Transverse colon (tissue), 4 donors: ENCODE measurements at regions not wholly inside any gene's neighbourhood (a gene's known extent, or its start where the extent isn't known, plus 50 kb on each side); places are given as distances from the start of the nearest gene placed in this dataset.

Source experiments
- DNase-seq: peaks from one replicate; pipeline ENCODE4 v3.0.0-alpha.2; 2019
- H3K27ac ChIP-seq, 4 donors: fragments of 200-600 bp; sonication (generic); 2 replicates each; pipeline ENCODE4 v1.5.1; 2016 to 2018; ENCODE audit warnings: inconsistent platforms in 4 of 4
- H3K27me3 ChIP-seq: fragments of 200-600 bp; sonication (generic); 2 replicates; pipeline ENCODE4 v1.5.1; 2017; ENCODE audit warnings: inconsistent platforms
- H3K36me3 ChIP-seq, 4 donors: fragments of 200-600 bp; sonication (generic); 2 replicates each; pipeline ENCODE4 v1.5.1; 2017 to 2019; ENCODE audit warnings: inconsistent platforms in 4 of 4
- H3K4me1 ChIP-seq, 4 donors: fragments of 200-600 bp; sonication (generic); 2 replicates each; pipeline ENCODE4 v1.5.1; 2017 to 2020; ENCODE audit warnings: inconsistent platforms in 4 of 4
- H3K4me3 ChIP-seq, 4 donors: fragments of 200-600 bp; sonication (generic); 1 replicate in 1 of 4; 2 replicates in 3 of 4; pipeline versions ENCODE4 v1.5.1 to v1.6.1; 2017 to 2019; ENCODE audit warnings: inconsistent platforms in 4 of 4
- H3K9me3 ChIP-seq, 2 donors: fragments of 200-600 bp; sonication (generic); 2 replicates each; pipeline ENCODE4 v1.5.1; 2017 to 2019; ENCODE audit warnings: inconsistent platforms in 2 of 2
- CTCF ChIP-seq, 5 experiments: fragments of 200-600 bp in 3 of 5; fragments of 450-650 bp in 2 of 5; sonication (generic) in 3 of 5; IDR thresholded peaks; 1 replicate in 2 of 5; 2 replicates in 3 of 5; pipeline ENCODE4 v1.5.1; 2016 to 2017; ENCODE audit warnings: antibody characterized with exemption in 5 of 5, inconsistent platforms in 3 of 5, mild to moderate bottlenecking in 2 of 5, moderate library complexity in 1 of 5
- EP300 ChIP-seq: sonication (generic); formaldehyde crosslinking; IDR thresholded peaks from one replicate; pipeline ENCODE4 v1.6.1; 2017; ENCODE audit warnings: antibody characterized with exemption, low read depth
- POLR2A ChIP-seq: fragments of 450-650 bp; IDR thresholded peaks from one replicate; pipeline ENCODE4 v1.6.1; 2016; ENCODE audit warnings: antibody characterized with exemption, mild to moderate bottlenecking, moderate library complexity
- POLR2AphosphoS5 ChIP-seq, 3 donors: sonication (generic); formaldehyde crosslinking; IDR thresholded peaks; one replicate each; pipeline ENCODE4 v1.6.1; 2016; ENCODE audit warnings: antibody characterized with exemption in 3 of 3
- WGBS, 2 donors: methylation state at CpG; one replicate each; pipeline ENCODE4 v1.1.5; 2018; ENCODE audit warnings: low coverage in 1 of 2; 5-methylcytosine and 5-hydroxymethylcytosine counted together
- in situ Hi-C, 4 donors: fragments of 200-750 bp; cut with MboI; loops; one replicate each; pipeline versions ENCODE4 v1.15.0 to v1.15.1; 2017; ENCODE audit warnings: low sequenced_read_pairs in 3 of 4, low pct_ligation_motif_present in 1 of 4, low pct_unique_long_range_greater_than_20kb in 1 of 4
- intact Hi-C: fragments of 100-400 bp; cut with DNase I; formaldehyde crosslinking; loops from one replicate; pipeline ENCODE4 v1.15.1; 2023; ENCODE audit warnings: low total_unique reads

DNA sequence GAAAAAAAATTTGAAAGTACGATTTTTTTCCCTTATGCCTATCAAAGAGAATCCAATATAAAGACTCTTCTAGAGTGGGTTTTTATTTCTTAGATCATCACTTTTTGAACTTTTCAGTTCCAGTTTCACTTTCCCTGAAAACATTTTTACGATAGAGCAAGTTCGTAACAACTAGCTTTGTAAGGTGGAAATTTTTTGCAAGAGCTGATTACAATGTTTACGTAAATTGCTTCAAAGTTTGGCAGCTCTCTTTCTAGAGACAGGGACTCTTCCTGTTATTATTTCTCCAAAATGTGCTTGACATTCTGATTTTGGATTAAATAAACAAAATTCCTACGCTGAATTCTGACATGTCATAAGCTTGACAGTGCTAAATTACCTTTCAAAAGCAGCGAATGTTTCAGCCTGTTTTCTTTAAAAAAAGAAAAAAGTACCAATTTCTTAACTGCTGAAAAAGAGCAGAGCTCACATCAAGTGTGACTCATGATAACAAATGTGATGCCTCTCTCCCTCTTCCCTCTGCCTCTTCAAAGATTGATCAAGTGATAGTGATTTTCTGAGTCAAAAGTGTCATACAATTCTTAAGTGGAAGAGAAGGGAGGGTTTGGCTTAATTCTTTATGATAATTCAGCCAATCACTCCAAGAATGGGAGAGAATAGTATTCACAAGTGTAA, 175.2 kb downstream of the KCNJ2 start:
- Histone ChIP-seq H3K9me3 (no peaks in the 10 kb centered on the region), H3K36me3 (no peaks in the 10 kb centered on the region), H3K27me3 (no peaks in the 10 kb centered on the region), H3K27ac (peak overlapping the region in 3 of 4 donors; percentile 7 to 57 (median 43)), H3K4me1 (peaks cover 0 to 13% (median 8%) of the 10 kb centered on the region in 4 donors), H3K4me3 (peak overlapping the region in 2 of 4 donors; percentile 21 to 40)
- in situ Hi-C loops, result no loop called here
- intact Hi-C loops, result no loop called here
- TF ChIP-seq EP300 (no peak), POLR2AphosphoS5 (IDR thresholded peaks at IDR 0.05) (no peak), CTCF (IDR thresholded peaks at IDR 0.05) (no peak), POLR2A (no peak)
- DNase-seq, result no peak
- 3 to 6% methylated on average over 6 of the region's 6 CpGs for WGBS, 2 donors

DNA sequence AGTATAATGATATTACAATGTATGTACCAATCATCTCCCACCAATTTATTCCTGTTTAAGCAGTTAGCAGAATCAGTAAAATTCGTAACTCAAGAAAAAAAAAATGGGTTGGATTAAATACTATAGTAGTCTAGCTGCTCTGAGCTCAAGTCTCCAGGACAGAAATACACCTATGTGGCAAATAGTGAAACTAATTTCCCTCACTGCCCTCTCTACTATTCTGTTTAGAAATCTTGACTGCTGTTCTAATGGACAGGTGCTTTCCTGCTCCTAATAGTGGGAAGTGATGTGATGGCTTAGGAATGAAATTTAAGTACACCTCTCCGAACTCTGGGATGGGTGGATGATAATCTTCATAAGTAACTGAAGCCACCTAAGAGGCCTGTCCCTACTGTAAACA, 175.7 kb downstream of the KCNJ2 start:
- Histone ChIP-seq H3K4me3 (no peak overlapping the region), H3K4me1 (peaks cover 0 to 13% (median 8%) of the 10 kb centered on the region in 4 donors), H3K27ac (no peak overlapping the region), H3K36me3 (no peaks in the 10 kb centered on the region), H3K9me3 (no peaks in the 10 kb centered on the region), H3K27me3 (no peaks in the 10 kb centered on the region)
- TF ChIP-seq EP300 (no peak), POLR2AphosphoS5 (IDR thresholded peaks at IDR 0.05) (no peak), POLR2A (no peak), CTCF (IDR thresholded peaks at IDR 0.05) (no peak)
- 53 to 60% methylated on average over 2 of the region's 2 CpGs for WGBS, 2 donors
- no peak for DNase-seq
- in situ Hi-C loops, result no loop called here
- intact Hi-C loops, result no loop called here

GRCh38 chr17:70352834-70353233, 183.5 kb downstream of the KCNJ2 start:
- WGBS, 2 donors, result 81 to 86% methylated on average over 3 of the region's 3 CpGs
- no peak overlapping the region for H3K27ac ChIP-seq
- intact Hi-C loops, result no loop called here
- no peaks in the 10 kb centered on the region for H3K36me3 ChIP-seq
- in situ Hi-C loops, result no loop called here
- no peak overlapping the region for H3K4me3 ChIP-seq
- DNase-seq, result no peak
- TF ChIP-seq CTCF (IDR thresholded peaks at IDR 0.05), result no peak
- no peaks in the 10 kb centered on the region for H3K9me3 ChIP-seq
- no peaks in the 10 kb centered on the region for H3K4me1 ChIP-seq
- no peaks in the 10 kb centered on the region for H3K27me3 ChIP-seq

DNA sequence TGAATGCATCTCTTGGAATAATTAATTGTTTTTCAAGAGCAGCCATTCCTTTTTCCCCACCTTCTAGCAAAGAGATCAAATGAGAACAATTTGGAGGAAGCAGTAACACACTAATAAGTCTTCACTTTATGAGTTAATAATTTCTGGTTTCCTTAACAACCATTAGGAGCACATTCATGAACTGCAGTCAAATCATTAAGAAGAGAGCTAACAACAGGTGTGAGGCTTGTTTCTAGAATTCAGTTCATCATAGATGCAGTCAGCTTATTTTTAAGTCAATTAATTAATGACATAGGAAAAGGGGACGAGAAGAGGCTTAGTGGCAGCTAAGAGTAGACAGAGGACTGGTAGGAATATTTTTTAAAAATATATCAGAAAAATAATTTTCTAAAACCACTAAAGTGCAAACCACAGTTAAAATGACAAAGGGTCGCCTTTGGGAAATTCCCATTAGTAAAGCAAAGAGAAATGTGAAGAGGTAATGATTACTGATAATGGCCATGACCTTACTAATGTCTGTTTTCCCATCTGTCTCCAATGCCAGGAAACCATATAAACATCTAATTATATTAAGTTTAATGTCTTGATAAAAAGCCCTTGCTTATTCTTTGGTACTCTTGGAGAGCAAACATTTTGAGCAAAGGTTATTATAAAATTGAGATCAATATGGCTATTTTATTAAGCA, 184.2 kb downstream of the KCNJ2 start:
- WGBS, 2 donors, result 77% methylated on average over 2 of the region's 2 CpGs
- intact Hi-C loops (no loop called here), in situ Hi-C loops (no loop called here)
- Histone ChIP-seq H3K9me3 (no peaks in the 10 kb centered on the region), H3K4me3 (no peak overlapping the region), H3K27me3 (no peaks in the 10 kb centered on the region), H3K36me3 (no peaks in the 10 kb centered on the region), H3K27ac (no peak overlapping the region), H3K4me1 (no peaks in the 10 kb centered on the region)
- no peak for TF ChIP-seq POLR2A
- TF ChIP-seq CTCF (IDR thresholded peaks at IDR 0.05), result no peak
- no peak for TF ChIP-seq EP300
- DNase-seq, result no peak
